ENCODE measurements at regions not wholly inside any gene's neighbourhood (a gene's known extent, or its start where the extent isn't known, plus 50 kb on each side); places are given as distances from the start of the nearest gene placed in this dataset.

- Histone ChIP-seq H3K27me3 (ENCODE audit: control insufficient read depth, insufficient read depth, low read length) (no peaks in the 10 kb centered on the region), H3K9me3 (ENCODE audit: control insufficient read depth, insufficient read depth, low read depth, low read length) (no peaks in the 10 kb centered on the region), H3K36me3 (ENCODE audit: control insufficient read depth, insufficient read depth, low read length) (no peaks in the 10 kb centered on the region), H3K4me1 (ENCODE audit: control insufficient read depth, insufficient read depth, low read length) (no peaks in the 10 kb centered on the region), H3K4me3 (ENCODE audit: low read depth in 2 of 2, low read length in 2 of 2) (no peak overlapping the region), H3K27ac (ENCODE audit: low read length) (no peak overlapping the region)
- ChIA-PET CTCF (no interaction called here), POLR2A (no interaction called here)
- BruUV-seq (replicated peaks) = no TSS peak
- intact Hi-C loops (cut with micrococcal nuclease; ENCODE audit: unreplicated experiment) (no loop called here), in situ Hi-C loops (cut with HindIII; ENCODE audit: low pct_unique_long_range_greater_than_20kb, low sequenced_read_pairs) (no loop called here)
- ATAC-seq (no peak), DNase-seq (ENCODE audit: low read depth, low spot score) (no peak)
- TF ChIP-seq REST (IDR thresholded peaks at IDR 0.05; ENCODE audit: insufficient read depth in 1 of 2, low read depth in 2 of 2, low read length in 1 of 2) (no peak), POLR2AphosphoS5 (IDR thresholded peaks at IDR 0.05; ENCODE audit: low read depth, low read length) (no peak), SIN3A (IDR thresholded peaks at IDR 0.05; ENCODE audit: borderline replicate concordance, insufficient read depth, low read depth, low read length) (no peak), TCF7L2 (IDR thresholded peaks at IDR 0.05; ENCODE audit: low read depth, low read length) (no peak), CTCF (IDR thresholded peaks at IDR 0.05) (no peak)
Measured at GRCh38 chr16:80040814-80041213, 440.3 kb upstream of the MAF start.

- DNase-seq (ENCODE audit: low read depth, low spot score) (no peak), ATAC-seq (no peak)
- no peak overlapping the region for H3K27ac ChIP-seq (ENCODE audit: low read length)
- no peak overlapping the region for H3K4me3 ChIP-seq (ENCODE audit: low read depth in 2 of 2, low read length in 2 of 2)
- BruUV-seq (replicated peaks) = no TSS peak
- no peaks in the 10 kb centered on the region for H3K27me3 ChIP-seq (ENCODE audit: control insufficient read depth, insufficient read depth, low read length)
- no peaks in the 10 kb centered on the region for H3K9me3 ChIP-seq (ENCODE audit: control insufficient read depth, insufficient read depth, low read depth, low read length)
- H3K36me3 ChIP-seq (ENCODE audit: control insufficient read depth, insufficient read depth, low read length) = no peaks in the 10 kb centered on the region
- TF ChIP-seq POLR2AphosphoS5 (IDR thresholded peaks at IDR 0.05; ENCODE audit: low read depth, low read length) = no peak
- TF ChIP-seq REST (IDR thresholded peaks at IDR 0.05; ENCODE audit: insufficient read depth in 1 of 2, low read depth in 2 of 2, low read length in 1 of 2) = no peak
- no peak for TF ChIP-seq CTCF (IDR thresholded peaks at IDR 0.05)
- TF ChIP-seq TCF7L2 (IDR thresholded peaks at IDR 0.05; ENCODE audit: low read depth, low read length) = no peak
- TF ChIP-seq SIN3A (IDR thresholded peaks at IDR 0.05; ENCODE audit: borderline replicate concordance, insufficient read depth, low read depth, low read length) = no peak
- intact Hi-C loops (cut with micrococcal nuclease; ENCODE audit: unreplicated experiment) = no loop called here
- H3K4me1 ChIP-seq (ENCODE audit: control insufficient read depth, insufficient read depth, low read length) = no peaks in the 10 kb centered on the region
- CTCF ChIA-PET = no interaction called here
- in situ Hi-C loops (cut with HindIII; ENCODE audit: low pct_unique_long_range_greater_than_20kb, low sequenced_read_pairs) = no loop called here
- POLR2A ChIA-PET = no interaction called here
Measured at GRCh38 chr16:80040413-80040812, 439.9 kb upstream of the MAF start.
